CD4-positive, alpha-beta T cell treated with Interleukin-12 subunit alpha and Interleukin-12 subunit beta, for 1 hour (primary cell): ENCODE measurements at regions not wholly inside any gene's neighbourhood (a gene's known extent, or its start where the extent isn't known, plus 50 kb on each side); places are given as distances from the start of the nearest gene placed in this dataset.
"Not testable (repeated sequence)": the region's sequence is repeated elsewhere in the genome, so short reads cannot be mapped to it uniquely, and the experiment has no call there.

Experiments
- DNase-seq: peaks from one replicate; pipeline ENCODE4 v3.0.0-alpha.2; 2020

GRCh38 chr11:96523656-96524055, 133.8 kb downstream of the JRKL start:
- no peak for DNase-seq

- no peak for DNase-seq
These were observed 134.7 kb downstream of the JRKL start for GRCh38 chr11:96524475-96524874.

DNA sequence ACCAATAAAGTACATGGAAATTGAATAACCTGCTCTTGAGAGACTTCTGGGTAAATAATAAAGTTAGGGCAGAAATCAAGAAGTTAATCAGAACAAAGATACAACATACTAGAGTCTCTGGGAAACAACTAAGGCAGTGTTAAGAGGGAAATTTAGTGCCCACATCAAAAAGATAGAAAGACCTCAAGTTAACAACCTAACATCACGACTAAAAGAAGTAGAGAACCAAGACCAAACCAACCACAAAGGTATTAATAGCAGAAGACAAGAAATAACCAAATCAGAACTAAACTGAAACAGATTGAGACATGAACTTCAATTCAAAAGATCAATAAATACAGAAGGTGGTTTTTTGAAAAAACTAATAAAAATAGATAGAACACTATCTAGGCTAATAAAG, 140.7 kb downstream of the JRKL start:
- DNase-seq: no peak

GRCh38 chr11:96538104-96538503, 148.3 kb downstream of the JRKL start:
- DNase-seq: no peak

DNA sequence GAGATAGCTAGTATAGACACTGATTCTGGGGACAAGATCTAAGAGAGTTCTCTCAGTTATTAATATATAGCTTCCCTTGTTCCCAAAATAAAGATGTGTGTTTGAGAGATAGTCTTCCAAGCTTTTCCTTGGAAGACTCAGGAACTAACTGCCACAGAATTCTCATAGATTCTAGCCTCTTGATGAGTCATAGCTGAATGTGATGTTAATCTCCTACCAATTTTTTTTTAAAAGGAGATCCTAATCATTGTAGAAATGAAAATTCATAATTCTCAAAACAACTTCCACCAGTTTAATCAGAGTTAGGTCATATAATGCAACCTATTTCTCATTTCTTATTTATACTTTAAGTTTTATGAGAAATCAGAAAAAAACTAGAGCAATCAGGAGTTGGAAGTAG, 148.8 kb downstream of the JRKL start:
- DNase-seq: no peak

DNA sequence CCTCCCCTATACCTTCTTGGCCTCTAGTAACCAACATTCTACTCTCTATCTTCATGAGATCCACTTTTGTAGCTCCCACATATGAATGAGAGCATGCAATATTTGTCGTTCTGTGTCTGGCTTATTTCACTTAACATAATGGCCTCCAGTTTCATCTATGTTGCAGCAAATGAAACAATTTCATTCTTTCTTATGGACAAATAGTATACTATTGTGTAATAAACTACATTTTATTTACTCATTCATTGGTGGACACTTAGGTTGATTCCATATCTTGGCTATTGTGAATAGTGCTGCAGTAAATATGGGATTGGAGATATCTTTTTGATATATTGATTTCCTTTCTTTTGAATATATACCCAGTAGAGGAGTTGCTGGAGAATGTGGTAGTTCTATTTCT, 151.1 kb downstream of the JRKL start:
- no peak for DNase-seq

- no peak for DNase-seq
These were observed 153.4 kb downstream of the JRKL start for GRCh38 chr11:96543177-96543576.

DNA sequence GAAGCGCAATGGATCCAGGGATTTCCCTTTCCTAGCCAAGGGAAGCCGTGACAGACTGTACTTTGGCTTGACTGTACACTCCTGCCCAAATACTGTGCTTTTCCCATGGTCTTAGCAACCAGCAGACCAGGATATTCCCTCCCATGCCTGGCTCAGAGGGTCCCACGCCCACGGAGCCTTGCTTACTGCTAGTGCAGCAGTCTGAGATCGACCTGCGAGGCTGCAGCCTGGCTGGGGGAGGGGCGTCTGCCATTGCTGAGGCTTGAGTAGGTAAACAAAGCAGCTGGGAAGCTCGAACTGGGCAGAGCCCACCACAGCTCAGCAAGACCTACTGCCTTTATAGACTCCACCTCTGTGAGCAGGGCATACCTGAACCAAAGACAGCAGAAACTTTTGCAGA, 155.4 kb downstream of the JRKL start:
- not testable (repeated sequence) for DNase-seq

DNA sequence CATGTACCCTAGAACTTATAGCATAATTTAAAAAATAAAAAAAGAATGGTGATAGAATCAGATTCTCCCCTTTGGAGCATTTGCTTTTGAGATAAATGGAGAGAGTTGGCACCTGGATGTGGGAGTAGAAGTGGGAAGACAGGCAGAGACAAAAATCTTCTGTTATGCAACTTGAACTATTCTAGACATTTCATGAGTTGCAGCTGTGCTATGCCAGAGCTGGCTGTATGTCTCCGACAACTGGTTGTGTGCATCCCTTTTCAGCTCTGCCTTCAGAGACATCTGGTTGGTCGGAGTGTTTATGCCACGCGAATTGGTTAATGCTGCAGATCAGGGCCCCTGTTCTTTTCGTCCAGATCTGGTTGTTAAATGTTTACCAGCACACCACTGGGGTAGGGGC, 161.3 kb downstream of the JRKL start:
- DNase-seq: no peak

- no peak for DNase-seq
These were observed 164.5 kb downstream of the JRKL start for GRCh38 chr11:96554236-96554820.

DNA sequence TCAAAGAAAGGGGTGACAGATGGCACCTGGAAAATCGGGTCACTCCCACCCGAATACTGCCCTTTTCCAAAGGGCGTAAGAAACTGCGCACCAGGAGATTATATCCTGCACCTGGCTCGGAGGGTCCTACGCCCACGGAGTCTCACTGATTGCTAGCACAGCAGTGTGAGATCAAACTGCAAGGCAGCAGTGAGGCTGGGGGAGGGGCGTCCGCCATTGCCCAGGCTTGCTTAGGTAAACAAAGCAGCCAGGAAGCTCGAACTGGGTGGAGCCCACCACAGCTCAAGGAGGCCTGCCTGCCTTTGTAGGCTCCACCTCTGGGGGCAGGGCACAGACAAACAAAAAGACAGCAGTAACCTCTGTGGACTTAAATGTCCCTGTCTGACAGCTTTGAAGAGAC, 166.0 kb downstream of the JRKL start:
- not testable (repeated sequence) for DNase-seq

DNA sequence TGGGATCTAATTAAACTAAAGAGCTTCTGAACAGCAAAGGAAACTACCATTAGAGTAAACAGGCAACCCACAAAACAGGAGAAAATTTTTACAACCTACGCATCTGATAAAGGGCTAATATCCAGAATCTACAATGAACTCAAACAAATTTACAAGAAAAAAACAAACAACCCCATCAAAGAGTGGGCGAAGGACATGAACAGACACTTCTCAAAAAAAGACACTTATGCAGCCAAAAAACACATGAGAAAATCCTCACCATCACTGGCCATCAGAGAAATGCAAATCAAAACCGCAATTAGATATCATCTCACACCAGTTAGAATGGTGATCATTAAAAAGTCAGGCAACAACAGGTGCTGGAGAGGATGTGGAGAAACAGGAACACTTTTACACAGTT, 170.9 kb downstream of the JRKL start:
- not testable (repeated sequence) for DNase-seq

GRCh38 chr11:96567176-96567575, 177.4 kb downstream of the JRKL start:
- no peak for DNase-seq

DNA sequence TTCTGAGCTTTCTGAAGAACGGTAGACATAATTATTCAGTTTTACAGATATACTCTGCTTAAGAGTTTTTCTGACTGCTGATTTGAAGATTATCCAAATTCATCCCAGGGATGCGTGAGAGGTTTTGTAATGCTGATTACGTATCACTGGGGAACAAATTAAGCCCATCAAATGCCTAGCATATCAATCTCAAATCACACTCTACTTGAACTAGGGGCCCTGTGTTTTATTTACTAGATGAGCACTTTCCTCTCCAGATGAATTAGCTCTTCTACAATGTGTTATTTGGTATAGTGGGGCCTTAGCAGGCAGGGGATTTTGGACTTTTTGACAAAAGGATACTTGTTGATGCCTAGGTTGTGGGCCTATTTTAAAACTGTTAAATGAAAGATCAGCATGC, 177.9 kb downstream of the JRKL start:
- DNase-seq: no peak

DNA sequence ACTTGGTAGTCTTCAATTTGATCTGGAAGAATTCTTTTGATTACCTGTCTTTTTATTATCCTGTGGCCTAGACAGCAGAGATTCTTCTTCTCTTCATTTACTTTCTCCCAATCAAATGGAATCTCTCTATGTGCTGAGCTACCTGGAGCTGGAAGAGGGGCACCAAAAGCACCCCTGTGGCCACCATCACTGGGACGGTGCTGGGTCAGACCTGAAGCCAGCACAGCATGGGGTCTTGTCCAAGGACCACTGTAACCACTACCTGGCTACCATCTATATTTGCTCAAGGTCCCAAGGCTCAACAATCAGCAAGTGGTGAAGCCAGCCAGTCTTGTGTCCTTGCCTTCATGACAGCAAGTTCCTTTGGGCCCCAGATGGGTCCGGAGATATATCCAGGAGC, 186.6 kb downstream of the JRKL start:
- DNase-seq: no peak

- no peak for DNase-seq
These were observed 188.6 kb downstream of the JRKL start for GRCh38 chr11:96578379-96578778.

DNA sequence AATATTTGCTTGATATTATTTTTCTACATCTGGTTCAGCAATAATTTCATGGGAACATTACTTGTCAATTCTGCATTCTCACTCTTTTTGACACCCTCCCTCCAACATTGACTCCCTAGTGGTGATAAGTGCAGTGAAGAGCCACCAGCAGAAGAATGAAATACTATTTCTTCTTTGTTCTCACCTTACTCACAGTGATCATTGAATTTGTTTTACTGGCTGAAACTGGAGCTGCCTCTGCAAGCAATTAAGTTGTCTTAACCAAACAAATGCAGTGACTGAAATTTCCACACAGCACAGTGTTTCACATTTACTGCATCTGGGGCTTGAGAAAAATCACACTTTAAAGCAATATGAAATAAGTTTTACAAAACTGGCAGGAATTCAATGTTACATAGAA, 189.8 kb downstream of the JRKL start:
- no peak for DNase-seq

GRCh38 chr11:96580476-96581040, 190.7 kb downstream of the JRKL start:
- no peak for DNase-seq

DNA sequence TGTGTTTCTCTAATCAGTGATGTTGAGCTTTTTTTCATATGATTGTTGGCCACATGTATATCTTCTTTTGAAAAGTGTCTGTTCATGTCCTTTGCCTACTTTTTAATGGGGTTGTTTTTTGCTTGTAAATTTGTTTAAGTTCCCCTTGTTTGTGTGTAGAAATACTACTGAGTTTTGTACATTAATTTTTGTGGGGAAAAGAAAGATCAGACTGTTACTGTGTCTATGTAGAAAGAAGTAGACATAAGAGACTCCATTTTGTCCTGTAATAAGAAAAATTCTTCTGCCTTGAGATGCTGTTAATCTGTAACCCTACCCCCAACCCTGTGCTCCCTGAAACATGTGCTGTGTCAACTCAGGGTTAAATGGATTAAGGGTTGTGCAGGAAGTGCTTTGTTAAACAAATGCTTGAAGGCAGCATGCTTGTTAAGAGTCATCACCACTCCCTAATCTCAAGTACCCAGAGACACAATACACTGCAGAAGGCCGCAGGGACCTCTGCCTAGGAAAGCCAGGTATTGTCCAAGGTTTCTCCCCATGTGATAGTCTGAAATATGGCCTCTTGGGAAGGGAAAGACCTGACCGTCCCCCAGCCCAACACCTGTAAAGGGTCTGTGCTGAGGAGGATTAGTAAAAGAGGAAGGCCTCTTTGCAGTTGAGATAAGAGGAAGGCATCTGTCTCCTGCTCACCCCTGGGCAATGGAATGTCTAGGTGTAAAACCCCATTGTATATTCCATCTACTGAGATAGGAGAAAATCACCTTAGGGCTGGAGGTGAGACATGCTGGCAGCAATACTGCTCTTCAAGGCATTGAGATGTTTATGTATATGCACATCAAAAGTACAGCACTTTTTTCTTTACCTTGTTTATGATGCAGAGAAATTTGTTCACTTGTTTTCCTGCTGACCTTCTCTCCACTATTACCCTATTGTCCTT, 196.4 kb downstream of the JRKL start:
- not testable (repeated sequence) for DNase-seq

- DNase-seq: not testable (repeated sequence)
These were observed 199.0 kb downstream of the JRKL start for GRCh38 chr11:96588793-96589192.

DNA sequence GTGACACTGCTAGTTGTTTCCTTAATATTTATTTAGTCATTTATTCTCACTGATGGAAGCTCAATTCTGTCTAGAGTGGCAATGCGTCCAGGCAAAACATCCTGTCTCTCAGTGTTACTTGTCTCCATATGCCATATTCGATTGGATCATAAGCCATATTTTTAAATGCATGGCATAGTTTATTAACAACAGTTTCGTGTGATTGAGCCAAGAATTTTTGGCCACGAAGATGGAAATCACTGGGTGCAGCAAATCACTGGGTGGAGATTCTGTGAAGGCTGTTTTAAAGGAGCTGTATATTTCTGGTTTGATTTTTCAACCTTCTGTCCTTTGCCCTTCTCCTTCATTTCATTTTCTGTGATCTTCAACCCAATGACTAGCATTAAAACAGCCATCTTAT, 205.2 kb downstream of the JRKL start:
- DNase-seq: no peak

GRCh38 chr11:96607864-96608558, 218.2 kb downstream of the JRKL start:
- DNase-seq: no peak

DNA sequence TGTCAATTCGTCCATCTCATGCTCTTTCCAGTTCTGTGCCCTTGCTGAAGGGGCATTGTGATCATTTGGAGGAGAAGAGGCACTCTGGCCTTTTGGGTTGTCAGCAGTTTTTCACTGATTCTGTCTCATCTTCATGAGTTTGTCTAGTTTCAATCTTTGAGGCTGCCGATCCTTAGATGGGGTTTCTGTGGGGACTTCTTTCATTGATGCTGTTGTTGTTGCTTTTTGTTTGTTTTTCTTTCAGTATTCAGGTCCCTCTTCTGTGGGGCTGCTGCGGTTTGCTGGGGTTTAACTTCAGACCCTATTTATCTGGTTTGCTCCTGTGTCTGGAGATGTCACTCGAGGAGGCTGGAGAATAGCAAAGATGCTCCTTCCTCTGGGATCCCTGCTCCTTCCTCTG, 224.3 kb downstream of the JRKL start:
- DNase-seq: no peak

DNA sequence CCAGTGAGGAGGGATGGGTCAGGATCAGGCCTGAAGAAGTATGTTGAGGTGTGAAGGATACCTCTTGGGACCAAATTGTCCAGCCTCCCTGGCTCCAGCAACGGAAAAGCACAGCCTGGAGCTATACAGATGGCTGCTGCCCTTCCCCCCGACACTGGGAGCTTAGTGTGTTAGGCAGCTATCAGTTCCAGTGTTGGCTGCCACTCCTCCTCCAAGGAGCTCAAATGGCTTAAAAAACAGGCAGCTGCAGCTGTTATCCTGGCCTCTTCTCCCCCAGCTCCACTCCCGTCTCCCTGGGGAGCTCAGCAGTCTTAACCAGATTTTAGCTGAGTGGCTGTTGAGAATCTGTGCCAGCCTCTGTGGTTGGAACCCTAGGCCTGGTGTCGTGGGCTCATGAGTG, 225.0 kb downstream of the JRKL start:
- no peak for DNase-seq
